Natural killer cell (primary cell): ENCODE measurements at regions not wholly inside any gene's neighbourhood (a gene's known extent, or its start where the extent isn't known, plus 50 kb on each side); places are given as distances from the start of the nearest gene placed in this dataset.

Source experiments
- ATAC-seq, 3 donors: fragments of 150-1000 bp in 2 of 3; fragments of 200-7000 bp in 1 of 3; cut with Tn5 transposase; 1 replicate in 1 of 3; 2 replicates in 2 of 3; pipeline ENCODE4 v1.10.0; 2021; ENCODE audit warnings: mild to moderate bottlenecking in 2 of 3, moderate library complexity in 2 of 3
- DNase-seq, 2 donors: peaks; one replicate each; pipeline versions ENCODE4 v3.0.0 to v3.0.0-alpha.2; 2013 to 2021; ENCODE audit warnings: mixed read lengths in 1 of 2
- H3K27ac ChIP-seq: one replicate; pipeline ENCODE4 v1.5.1; 2013; ENCODE audit warnings: mild to moderate bottlenecking, low read length
- H3K27me3 ChIP-seq: one replicate; pipeline ENCODE4 v1.6.1; 2013; ENCODE audit warnings: low read length; ENCODE audit not compliant: control insufficient read depth, insufficient read depth
- H3K36me3 ChIP-seq: one replicate; pipeline ENCODE4 v1.6.1; 2013; ENCODE audit warnings: low read length; ENCODE audit not compliant: control insufficient read depth, insufficient read depth
- H3K4me1 ChIP-seq: one replicate; pipeline ENCODE4 v1.6.1; 2013; ENCODE audit warnings: low read length; ENCODE audit not compliant: control insufficient read depth, insufficient read depth
- H3K4me3 ChIP-seq: one replicate; pipeline ENCODE4 v1.5.1; 2013; ENCODE audit warnings: low read length
- H3K9me3 ChIP-seq: one replicate; pipeline ENCODE4 v1.6.1; 2013; ENCODE audit warnings: low read length; ENCODE audit not compliant: control insufficient read depth, insufficient read depth
- H3K27ac Mint-ChIP-seq, 2 donors: one replicate each; pipeline ENCODE4 v1.8.0; 2022; ENCODE audit warnings: mild to moderate bottlenecking in 2 of 2, mixed read lengths in 2 of 2, moderate library complexity in 1 of 2
- H3K27me3 Mint-ChIP-seq, 2 donors: one replicate each; pipeline ENCODE4 v1.8.0; 2022; ENCODE audit warnings: low read depth in 2 of 2, mixed read lengths in 2 of 2
- H3K36me3 Mint-ChIP-seq: one replicate; pipeline ENCODE4 v1.8.0; 2022; ENCODE audit warnings: mixed read lengths
- H3K4me1 Mint-ChIP-seq, 2 donors: one replicate each; pipeline ENCODE4 v1.8.0; 2022; ENCODE audit warnings: mixed read lengths in 2 of 2
- H3K4me3 Mint-ChIP-seq: one replicate; pipeline ENCODE4 v1.8.0; 2022; ENCODE audit warnings: mild to moderate bottlenecking, moderate library complexity, mixed read lengths
- H3K9me3 Mint-ChIP-seq, 2 donors: one replicate each; pipeline ENCODE4 v1.8.0; 2022; ENCODE audit warnings: mixed read lengths in 2 of 2
- CTCF ChIP-seq: fragments of 200-600 bp; IDR thresholded peaks from one replicate; pipeline ENCODE4 v1.8.0; 2022; ENCODE audit warnings: antibody characterized with exemption
- WGBS: methylation state at CpG from one replicate; pipeline ENCODE4 v1.1.7; 2013; ENCODE audit warnings: missing lambda C conversion rate; ENCODE audit not compliant: insufficient coverage; 5-methylcytosine and 5-hydroxymethylcytosine counted together
- intact Hi-C: fragments of 100-400 bp; cut with micrococcal nuclease; formaldehyde crosslinking; loops from one replicate; pipeline ENCODE4 v1.14.2; 2022

- peaks cover 26 to 34% of the 10 kb centered on the region in 2 donors for H3K4me1 Mint-ChIP-seq
- peak overlapping the region; percentile 86 to 91 for H3K27ac Mint-ChIP-seq
- no peaks in the 10 kb centered on the region for H3K9me3 Mint-ChIP-seq
These were observed 344.3 kb upstream of the KLF3 start for GRCh38 chr4:38319456-38320342.

GRCh38 chr4:38320343-38320695 lies 343.7 kb upstream of the KLF3 start:
- Mint-ChIP-seq H3K4me1 (peaks cover 26 to 34% of the 10 kb centered on the region in 2 donors), H3K36me3 (no peaks in the 10 kb centered on the region), H3K4me3 (no peak overlapping the region), H3K27ac (peak overlapping the region; percentile 86 to 91), H3K27me3 (no peaks in the 10 kb centered on the region), H3K9me3 (no peaks in the 10 kb centered on the region)
- no peak for TF ChIP-seq CTCF
- Histone ChIP-seq H3K27me3 (no peaks in the 10 kb centered on the region), H3K4me1 (peaks cover 26% of the 10 kb centered on the region), H3K9me3 (no peaks in the 10 kb centered on the region), H3K4me3 (no peak overlapping the region), H3K36me3 (no peaks in the 10 kb centered on the region), H3K27ac (no peak overlapping the region)
- WGBS = 96% methylated on average over 5 of the region's 5 CpGs
- intact Hi-C loops = loop anchor here (1.0 kb wide), 2 partner anchors 355 to 411 kb away; no protein-coding TSS in a partner anchor
- DNase-seq (no peak), ATAC-seq (no peak)

More at GRCh38 chr4:38319456-38320342, 344.3 kb upstream of the KLF3 start:
- ATAC-seq = peak; percentile 84 to 90 (median 87)
- no peaks in the 10 kb centered on the region for H3K36me3 ChIP-seq
- H3K27ac ChIP-seq = peak overlapping the region; percentile 84
- peak; percentile 87 to 92 for DNase-seq
- no peaks in the 10 kb centered on the region for H3K9me3 ChIP-seq
- H3K4me3 Mint-ChIP-seq = peak overlapping the region; percentile 88
- no peaks in the 10 kb centered on the region for H3K36me3 Mint-ChIP-seq
- H3K27me3 Mint-ChIP-seq = no peaks in the 10 kb centered on the region
- 27% methylated on average over 17 of the region's 17 CpGs for WGBS
- H3K4me1 ChIP-seq = peaks cover 26% of the 10 kb centered on the region
- intact Hi-C loops = loop anchor here (1.0 to 10.0 kb wide), 4 partner anchors 189 to 412 kb away; no protein-coding TSS in a partner anchor
- H3K27me3 ChIP-seq = no peaks in the 10 kb centered on the region
- peak overlapping the region; percentile 33 for H3K4me3 ChIP-seq
- peak; percentile 94 for TF ChIP-seq CTCF

GRCh38 chr4:38320833-38321232 lies 343.2 kb upstream of the KLF3 start:
- Mint-ChIP-seq H3K9me3 (no peaks in the 10 kb centered on the region), H3K27me3 (no peaks in the 10 kb centered on the region), H3K4me3 (no peak overlapping the region), H3K36me3 (no peaks in the 10 kb centered on the region), H3K4me1 (peaks cover 26 to 34% of the 10 kb centered on the region in 2 donors), H3K27ac (peak overlapping the region in 1 of 2 donors; percentile 91)
- no peaks in the 10 kb centered on the region for H3K36me3 ChIP-seq
- ATAC-seq (no peak), DNase-seq (peak in 1 of 2 donors; percentile 45)
- no peak overlapping the region for H3K27ac ChIP-seq
- no peak for TF ChIP-seq CTCF
- peaks cover 26% of the 10 kb centered on the region for H3K4me1 ChIP-seq
- no peaks in the 10 kb centered on the region for H3K9me3 ChIP-seq
- intact Hi-C loops = loop anchor here (1.0 kb wide), 2 partner anchors 354 to 410 kb away; no protein-coding TSS in a partner anchor
- no peak overlapping the region for H3K4me3 ChIP-seq
- WGBS = 40% methylated on average over 2 of the region's 4 CpGs
- no peaks in the 10 kb centered on the region for H3K27me3 ChIP-seq
